ENCODE measurements at regions not wholly inside any gene's neighbourhood (a gene's known extent, or its start where the extent isn't known, plus 50 kb on each side); places are given as distances from the start of the nearest gene placed in this dataset.

- ChIA-PET CTCF (ENCODE audit: partially characterized antibody) (interaction anchor here (0.9 to 1.6 kb wide), 4 partner anchors 8 to 286 kb away, joined by 3 to 4 read pairs (median 3); no protein-coding TSS in a partner anchor), POLR2A (ENCODE audit: partially characterized antibody) (no interaction called here)
- no peak for DNase-seq (ENCODE audit: low read depth in 1 of 2, low spot score in 2 of 2)
- Histone ChIP-seq H4K20me1 (replicated peaks in 1 of 2; ENCODE audit: control insufficient read depth in 1 of 2, insufficient read depth in 2 of 2, low read length in 2 of 2) (no peaks in the 10 kb centered on the region), H3K36me3 (ENCODE audit: control insufficient read depth in 2 of 4, insufficient read depth in 4 of 4, low read length in 3 of 4) (no peaks in the 10 kb centered on the region), H3K4me1 (replicated peaks in 1 of 4; ENCODE audit: control insufficient read depth in 3 of 4, insufficient read depth in 4 of 4, low read length in 3 of 4) (no peaks in the 10 kb centered on the region), H3K23me2 (ENCODE audit: low read depth, low read length) (no peaks in the 10 kb centered on the region), H3K9ac (replicated peaks in 1 of 4; ENCODE audit: extremely low read depth in 1 of 4, low read depth in 3 of 4, low read length in 3 of 4) (no peak overlapping the region), H3K27ac (ENCODE audit: low read depth, low read length) (no peak overlapping the region), H3K79me1 (ENCODE audit: low read depth, low read length) (no peaks in the 10 kb centered on the region), H3K4ac (replicated peaks; ENCODE audit: insufficient read length, low read depth, low read length) (no peak overlapping the region), H4K8ac (ENCODE audit: extremely low read depth, insufficient read depth, low read length) (no peak overlapping the region), H3K18ac (ENCODE audit: extremely low read depth, low read length) (no peak overlapping the region), H3K27me3 (replicated peaks in 1 of 4; ENCODE audit: control insufficient read depth in 3 of 4, extremely low read depth in 1 of 4, insufficient read depth in 3 of 4, low read length in 3 of 4) (no peaks in the 10 kb centered on the region), H3K4me3 (ENCODE audit: extremely low read depth in 1 of 4, insufficient read depth in 2 of 4, low read depth in 3 of 4, low read length in 4 of 4) (no peak overlapping the region), H3K9me3 (ENCODE audit: insufficient read depth in 2 of 2, low read depth in 1 of 2, low read length in 1 of 2) (no peaks in the 10 kb centered on the region), H3K56ac (replicated peaks; ENCODE audit: insufficient read length, low read depth, low read length) (no peak overlapping the region), H3K79me2 (ENCODE audit: control insufficient read depth in 1 of 2, insufficient read depth in 2 of 2, low read length in 2 of 2) (no peaks in the 10 kb centered on the region), H3K14ac (ENCODE audit: insufficient read length) (no peak overlapping the region), H4K5ac (ENCODE audit: insufficient read length, low read depth, low read length) (no peak overlapping the region), H4K91ac (replicated peaks; ENCODE audit: insufficient read length, low read length) (no peak overlapping the region), H2BK5ac (ENCODE audit: low read depth, low read length) (no peak overlapping the region), H2BK20ac (ENCODE audit: low read length) (no peak overlapping the region), H2BK120ac (replicated peaks; ENCODE audit: low read depth, low read length) (no peak overlapping the region), H2BK15ac (ENCODE audit: low read length) (no peak overlapping the region), H2BK12ac (ENCODE audit: low read depth, low read length) (no peak overlapping the region), H2AFZ (ENCODE audit: low read length) (no peak overlapping the region), H3K23ac (ENCODE audit: insufficient read length) (no peak overlapping the region), H2AK5ac (ENCODE audit: low read depth, low read length) (no peak overlapping the region), H3K4me2 (ENCODE audit: insufficient read depth in 1 of 2, low read depth in 2 of 2, low read length in 2 of 2) (no peak overlapping the region)
- no peak for TF ChIP-seq BCL11A (IDR thresholded peaks at IDR 0.05; ENCODE audit: low read depth in 2 of 2, low read length in 2 of 2)
- TF ChIP-seq POLR2A (IDR thresholded peaks at IDR 0.05; ENCODE audit: control extremely low read depth in 1 of 2, low read depth in 2 of 2, low read length in 2 of 2), result no peak
- WGBS, 2 experiments (ENCODE audit: extremely low coverage in 1 of 2, insufficient coverage in 1 of 2, insufficient read length in 1 of 2, insufficient replicate concordance in 2 of 2, low coverage in 1 of 2, low lambda C conversion rate in 2 of 2, missing lambda C conversion rate in 1 of 2), result 85% methylated on average over 4 of the region's 4 CpGs; no CpG with 5 or more reads in 1 of the 2 experiments
- no peak for FAIRE-seq
Measured at GRCh38 chr4:163012816-163013215, 153.9 kb downstream of the NAF1 start.

Measured in H1 (cell line).